ENCODE measurements at regions not wholly inside any gene's neighbourhood (a gene's known extent, or its start where the extent isn't known, plus 50 kb on each side); places are given as distances from the start of the nearest gene placed in this dataset.

DNA sequence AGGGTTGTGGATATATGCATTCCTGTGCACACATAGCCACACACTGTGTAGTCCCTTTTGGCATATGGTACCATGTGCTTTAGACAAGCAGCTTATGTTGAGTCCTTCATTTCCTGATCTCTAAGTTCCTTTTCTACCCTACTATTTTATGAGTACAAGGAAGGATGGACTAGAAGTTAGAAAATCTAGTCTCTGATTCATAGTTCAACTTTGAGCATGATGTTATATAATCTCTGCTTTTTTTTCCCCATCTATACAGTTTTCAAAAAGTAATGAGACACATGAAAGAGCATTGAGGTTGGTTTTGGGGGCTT, 123.6 kb downstream of the PLEKHG1 start:
- Histone ChIP-seq H3K4me3 (ENCODE audit: low read depth, low read length) (no peak overlapping the region), H3K27ac (ENCODE audit: low read depth) (no peak overlapping the region), H3K36me3 (ENCODE audit: insufficient read depth) (no peaks in the 10 kb centered on the region), H3K4me1 (ENCODE audit: insufficient read depth) (no peaks in the 10 kb centered on the region)
- no peak for DNase-seq (ENCODE audit: extremely low spot score)

DNA sequence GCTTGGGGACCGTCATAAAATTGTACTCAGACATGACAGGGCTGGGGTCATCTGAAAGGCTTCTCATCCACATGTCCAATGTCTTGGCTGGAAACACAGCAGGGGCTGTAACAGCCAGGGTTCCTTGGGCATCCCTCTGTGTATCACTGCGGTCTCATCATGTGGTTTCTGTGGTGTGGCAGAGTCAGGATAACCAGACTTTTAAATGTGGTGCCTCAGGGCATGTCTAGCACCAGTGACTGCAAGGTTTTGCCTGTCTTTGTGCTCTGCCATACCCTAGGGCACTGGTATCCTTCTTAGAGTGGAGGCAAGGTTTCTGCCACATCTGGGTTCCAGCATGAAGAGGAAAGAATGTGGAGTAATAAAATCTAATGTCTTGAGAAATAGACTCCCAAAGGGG, 124.2 kb downstream of the PLEKHG1 start:
- no peak for DNase-seq (ENCODE audit: extremely low spot score)
- H3K4me1 ChIP-seq (ENCODE audit: insufficient read depth), result no peaks in the 10 kb centered on the region
- no peak overlapping the region for H3K27ac ChIP-seq (ENCODE audit: low read depth)
- WGBS, result 75% methylated on average over 2 of the region's 2 CpGs
- no peak overlapping the region for H3K4me3 ChIP-seq (ENCODE audit: low read depth, low read length)
- no peaks in the 10 kb centered on the region for H3K36me3 ChIP-seq (ENCODE audit: insufficient read depth)

DNA sequence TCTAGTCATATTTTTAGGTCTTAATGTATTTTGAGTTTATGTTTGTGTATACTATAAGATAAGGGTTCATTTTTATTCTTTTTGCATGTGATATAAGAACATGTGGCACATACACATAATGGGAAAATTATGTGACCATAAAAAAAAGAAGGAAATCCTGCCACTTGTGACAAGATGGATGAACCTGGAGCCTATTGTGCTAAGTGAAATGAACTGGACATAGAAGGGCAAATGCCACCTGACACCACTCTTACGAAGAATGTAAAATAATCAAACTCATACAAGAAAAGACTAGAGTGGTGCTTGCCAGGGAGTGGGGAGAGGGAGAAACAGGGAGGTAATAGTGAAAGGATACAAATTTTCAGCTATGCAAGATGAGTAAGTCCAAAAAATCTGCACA, 126.1 kb downstream of the PLEKHG1 start:
- no peaks in the 10 kb centered on the region for H3K4me1 ChIP-seq (ENCODE audit: insufficient read depth)
- H3K27ac ChIP-seq (ENCODE audit: low read depth), result no peak overlapping the region
- no peak overlapping the region for H3K4me3 ChIP-seq (ENCODE audit: low read depth, low read length)
- no peak for DNase-seq (ENCODE audit: extremely low spot score)
- H3K36me3 ChIP-seq (ENCODE audit: insufficient read depth), result no peaks in the 10 kb centered on the region
- 86% methylated on average over 1 of the region's 1 CpG for WGBS

DNA sequence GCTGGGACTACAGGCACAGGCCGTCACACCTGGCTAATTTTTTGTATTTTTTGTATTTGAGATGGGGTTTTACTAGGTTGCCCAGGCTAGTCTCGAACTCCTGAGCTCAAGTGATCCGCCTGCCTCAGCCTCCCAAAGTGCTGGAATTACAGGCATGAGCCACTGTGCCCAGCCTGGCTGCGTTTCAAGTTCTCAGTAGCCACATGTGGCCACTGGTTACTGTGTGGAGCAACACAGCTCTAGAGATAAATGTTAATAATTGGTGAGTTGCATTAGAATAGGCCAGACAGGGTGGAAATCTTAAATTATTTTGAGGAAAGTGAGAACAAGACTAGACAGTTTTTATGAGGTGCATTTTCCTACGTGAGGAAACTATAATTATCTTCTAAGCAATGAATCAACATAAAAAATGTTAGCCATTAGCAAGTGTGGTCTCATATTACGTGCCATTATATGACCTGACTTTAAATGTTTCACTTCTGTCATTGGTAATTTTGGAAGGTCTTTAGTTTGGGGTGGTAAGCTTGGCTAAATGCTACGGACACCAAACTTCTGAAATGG, 129.6 kb downstream of the PLEKHG1 start:
- Histone ChIP-seq H3K36me3 (ENCODE audit: insufficient read depth) (no peaks in the 10 kb centered on the region), H3K4me1 (ENCODE audit: insufficient read depth) (no peaks in the 10 kb centered on the region), H3K4me3 (ENCODE audit: low read depth, low read length) (no peak overlapping the region), H3K27ac (ENCODE audit: low read depth) (no peak overlapping the region)
- DNase-seq (ENCODE audit: extremely low spot score), result no peak
- WGBS, result 92% methylated on average over 7 of the region's 7 CpGs

DNA sequence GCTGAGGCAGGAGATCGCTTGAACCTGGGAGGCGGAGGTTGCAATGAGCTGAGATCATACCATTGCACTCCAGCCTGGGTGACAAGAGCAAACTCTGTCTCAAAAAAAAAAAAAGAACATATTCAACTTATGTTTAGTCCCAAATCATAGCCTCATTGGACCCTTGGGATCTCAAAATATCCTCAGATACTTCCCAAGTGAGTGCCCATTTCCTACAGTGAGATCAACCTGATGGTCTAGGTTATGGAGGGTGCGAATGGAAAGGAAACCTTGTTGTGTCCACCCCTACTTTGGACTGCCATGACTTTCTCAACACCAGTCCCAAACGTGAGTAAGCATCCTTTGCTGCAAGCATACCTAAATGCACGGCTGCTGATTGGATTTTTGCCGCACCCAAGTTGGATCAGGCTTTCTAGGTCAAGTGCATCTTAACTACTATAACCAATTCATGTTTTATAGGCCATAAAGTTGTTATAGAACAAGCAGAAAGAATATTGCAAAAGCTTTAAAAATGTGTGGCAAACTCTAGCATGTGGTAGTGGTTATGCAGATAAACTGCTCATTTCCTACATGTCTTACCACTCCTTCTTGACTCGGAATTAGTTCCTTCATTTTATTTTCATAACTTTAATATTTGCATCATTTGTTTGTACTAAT, 131.2 kb downstream of the PLEKHG1 start:
- H3K27ac ChIP-seq (ENCODE audit: low read depth), result no peak overlapping the region
- DNase-seq (ENCODE audit: extremely low spot score), result no peak
- WGBS, result 82% methylated on average over 7 of the region's 7 CpGs

DNA sequence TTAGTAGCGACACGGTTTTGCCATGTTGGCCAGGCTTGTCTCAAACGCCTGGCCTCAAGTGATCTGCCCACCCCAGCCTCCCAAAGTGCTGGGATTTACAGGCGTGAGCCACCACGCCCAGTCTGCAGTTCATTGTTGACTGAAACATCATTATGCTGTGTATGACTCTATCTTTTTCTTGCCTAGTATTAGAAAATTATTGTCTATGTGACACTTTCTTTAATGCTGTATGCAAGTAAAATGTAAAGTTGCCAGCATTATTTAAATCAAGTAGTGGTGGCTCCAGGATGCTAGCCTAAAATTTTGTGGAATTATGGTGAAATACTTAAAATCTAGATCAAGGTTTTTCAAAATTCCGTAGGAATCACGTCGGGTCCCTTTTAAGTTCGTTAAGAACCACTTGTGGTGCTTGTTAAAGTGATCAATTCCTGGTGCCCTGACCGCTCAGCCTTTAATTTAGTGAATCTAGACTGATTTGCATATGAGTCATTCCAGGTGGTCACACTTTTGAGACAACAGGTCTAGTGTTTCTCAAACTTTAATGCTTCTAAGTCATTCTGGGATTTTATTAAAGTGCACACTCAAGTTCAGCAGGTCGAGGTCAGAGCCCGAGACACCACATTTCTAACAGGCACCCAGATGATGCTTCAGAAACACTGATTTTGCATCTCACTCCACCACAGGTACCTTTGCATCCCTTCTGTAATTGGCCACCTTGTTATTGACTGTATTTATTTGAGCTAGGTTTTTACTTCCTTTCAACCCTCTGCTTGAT, 132.6 kb upstream of the MTHFD1L start:
- no peak overlapping the region for H3K4me3 ChIP-seq (ENCODE audit: low read depth, low read length)
- no peak overlapping the region for H3K27ac ChIP-seq (ENCODE audit: low read depth)
- DNase-seq (ENCODE audit: extremely low spot score), result no peak
- H3K4me1 ChIP-seq (ENCODE audit: insufficient read depth), result no peaks in the 10 kb centered on the region
- H3K36me3 ChIP-seq (ENCODE audit: insufficient read depth), result no peaks in the 10 kb centered on the region
- 93% methylated on average over 12 of the region's 12 CpGs for WGBS

More for the DNA sequence above, 131.2 kb downstream of the PLEKHG1 start:
- no peak overlapping the region for H3K4me3 ChIP-seq (ENCODE audit: low read depth, low read length)
- H3K4me1 ChIP-seq (ENCODE audit: insufficient read depth), result no peaks in the 10 kb centered on the region
- no peaks in the 10 kb centered on the region for H3K36me3 ChIP-seq (ENCODE audit: insufficient read depth)

DNA sequence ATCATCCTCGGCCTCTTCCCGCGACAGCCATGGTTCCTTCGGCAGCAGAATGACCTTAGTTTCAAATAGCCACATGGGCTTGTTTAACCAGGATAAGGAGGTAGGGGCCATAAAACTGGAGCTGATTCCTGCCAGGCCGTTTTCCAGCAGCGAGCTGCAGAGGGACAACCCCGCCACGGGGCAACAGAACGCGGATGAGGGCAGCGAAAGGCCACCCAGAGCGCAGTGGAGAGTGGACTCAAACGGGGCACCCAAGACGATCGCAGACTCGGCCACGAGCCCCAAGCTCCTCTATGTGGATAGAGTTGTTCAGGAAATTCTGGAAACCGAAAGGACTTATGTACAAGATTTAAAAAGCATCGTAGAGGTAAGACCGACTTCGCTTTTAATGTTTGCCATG, 131.8 kb upstream of the MTHFD1L start:
- DNase-seq (ENCODE audit: extremely low spot score), result no peak
- WGBS, result 93% methylated on average over 21 of the region's 21 CpGs
- H3K27ac ChIP-seq (ENCODE audit: low read depth), result no peak overlapping the region
- no peak overlapping the region for H3K4me3 ChIP-seq (ENCODE audit: low read depth, low read length)
- no peaks in the 10 kb centered on the region for H3K4me1 ChIP-seq (ENCODE audit: insufficient read depth)
- H3K36me3 ChIP-seq (ENCODE audit: insufficient read depth), result no peaks in the 10 kb centered on the region

DNA sequence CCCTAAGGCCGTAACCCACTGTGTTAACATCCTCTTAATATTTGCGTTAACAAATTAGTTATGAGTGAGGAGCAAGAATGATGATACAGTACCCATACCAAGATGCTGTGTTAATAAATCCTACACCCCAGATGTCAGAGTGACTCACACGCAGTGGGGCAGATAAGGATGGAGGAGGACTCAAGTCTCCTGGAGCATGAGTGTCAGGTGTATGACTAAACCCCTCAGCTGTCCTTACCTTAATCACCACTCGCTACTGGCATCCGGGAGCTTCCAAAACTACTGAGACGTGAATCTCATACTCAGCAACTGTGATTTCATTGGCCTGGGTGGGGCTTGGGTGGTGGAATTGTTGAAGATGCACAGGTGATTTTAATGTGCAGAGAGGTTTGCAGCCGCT, 131.3 kb upstream of the MTHFD1L start:
- 94% methylated on average over 7 of the region's 7 CpGs for WGBS
- no peak for DNase-seq (ENCODE audit: extremely low spot score)
- no peaks in the 10 kb centered on the region for H3K36me3 ChIP-seq (ENCODE audit: insufficient read depth)

DNA sequence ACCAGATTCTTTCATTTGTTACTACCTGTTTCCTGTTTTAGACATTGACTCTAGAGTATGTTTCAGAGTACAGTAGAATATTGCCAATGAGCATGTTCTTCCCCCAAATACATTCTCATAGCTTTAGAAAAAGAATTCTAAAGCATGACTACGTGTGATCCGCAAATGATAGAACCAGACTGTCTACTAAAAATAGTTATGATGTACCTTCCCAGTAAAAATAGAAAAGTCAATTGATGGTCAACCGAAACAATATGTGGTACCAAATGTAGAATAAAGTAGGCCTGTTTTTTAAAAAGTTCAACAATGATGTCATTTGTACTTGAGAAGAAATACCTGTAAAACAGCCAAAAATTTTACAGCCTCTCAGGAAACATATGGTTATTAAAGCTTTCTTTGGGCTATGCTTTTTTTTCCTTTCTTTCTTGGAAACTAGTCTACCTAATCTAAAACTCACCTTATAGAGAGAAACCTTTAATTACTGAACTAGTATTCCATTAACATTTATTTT, 130.1 kb upstream of the MTHFD1L start:
- no peak for DNase-seq (ENCODE audit: extremely low spot score)

More for the DNA sequence above, 131.3 kb upstream of the MTHFD1L start:
- Histone ChIP-seq H3K4me3 (ENCODE audit: low read depth, low read length) (no peak overlapping the region), H3K27ac (ENCODE audit: low read depth) (no peak overlapping the region), H3K4me1 (ENCODE audit: insufficient read depth) (no peaks in the 10 kb centered on the region)

DNA sequence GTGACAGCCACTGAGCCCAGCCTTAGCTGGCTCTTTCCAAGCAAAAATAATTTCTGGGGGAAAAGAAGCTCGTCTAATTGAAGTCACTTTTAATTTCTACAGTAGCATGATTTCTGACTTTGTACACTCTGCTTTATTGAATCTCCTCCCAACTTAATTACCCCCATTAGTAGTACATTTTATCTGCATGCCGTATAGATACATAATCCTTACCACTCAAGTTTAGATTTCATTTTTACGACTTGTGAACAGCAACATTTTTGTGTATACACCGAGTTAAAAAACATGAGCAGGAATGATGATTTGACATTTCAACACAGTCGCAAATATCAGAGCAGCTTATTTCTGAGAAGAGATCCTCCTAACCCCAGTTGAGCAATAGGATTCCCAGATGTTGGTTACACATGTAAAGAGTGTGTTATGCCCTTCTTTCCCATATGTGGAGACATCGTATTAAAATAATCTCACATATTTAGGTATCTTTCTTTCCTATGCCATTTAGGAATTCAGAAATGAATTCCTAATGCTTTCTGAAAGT, 127.3 kb upstream of the MTHFD1L start:
- no peak overlapping the region for H3K27ac ChIP-seq (ENCODE audit: low read depth)

More for the DNA sequence above, 130.1 kb upstream of the MTHFD1L start:
- Histone ChIP-seq H3K27ac (ENCODE audit: low read depth) (no peak overlapping the region), H3K4me1 (ENCODE audit: insufficient read depth) (no peaks in the 10 kb centered on the region), H3K36me3 (ENCODE audit: insufficient read depth) (no peaks in the 10 kb centered on the region), H3K4me3 (ENCODE audit: low read depth, low read length) (no peak overlapping the region)
- WGBS, result 76% methylated on average over 3 of the region's 3 CpGs

DNA sequence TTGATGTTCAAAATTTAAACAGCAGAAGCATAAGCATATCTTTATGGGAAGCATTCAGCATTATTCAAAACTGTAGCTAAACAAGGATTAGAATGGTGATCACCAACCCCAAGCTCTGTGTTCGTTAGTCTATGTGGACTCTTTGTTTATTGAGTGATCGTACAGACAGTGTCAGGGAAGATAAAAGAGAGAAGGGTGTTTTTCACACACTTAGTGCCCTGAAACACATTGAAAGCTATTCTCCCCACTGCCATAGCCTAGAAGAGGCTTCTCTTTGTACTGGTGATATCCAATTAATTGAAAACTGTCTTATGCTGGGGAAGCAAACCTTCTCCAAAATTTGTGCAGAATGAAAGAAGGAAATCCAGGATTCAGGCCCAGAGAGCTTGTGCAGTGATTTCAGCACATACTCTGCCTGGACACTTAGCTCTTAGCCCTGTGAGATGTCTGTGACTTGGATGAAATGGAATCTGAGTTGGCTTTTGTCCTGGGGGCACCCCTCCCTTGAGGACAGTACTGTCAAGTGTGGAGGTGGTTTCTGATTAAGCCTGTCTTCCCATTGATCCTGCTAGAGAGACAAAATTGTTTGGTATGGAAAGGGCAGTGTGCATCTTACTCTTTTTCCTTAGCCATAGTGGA, 125.7 kb upstream of the MTHFD1L start:
- peaks cover 2% of the 10 kb centered on the region for H3K36me3 ChIP-seq (ENCODE audit: insufficient read depth)
- no peak overlapping the region for H3K27ac ChIP-seq (ENCODE audit: low read depth)
- no peak overlapping the region for H3K4me3 ChIP-seq (ENCODE audit: low read depth, low read length)
- no peak for DNase-seq (ENCODE audit: extremely low spot score)
- no peaks in the 10 kb centered on the region for H3K4me1 ChIP-seq (ENCODE audit: insufficient read depth)
- 66% methylated on average over 2 of the region's 2 CpGs for WGBS

More for the DNA sequence above, 127.3 kb upstream of the MTHFD1L start:
- WGBS, result 63% methylated on average over 6 of the region's 6 CpGs
- DNase-seq (ENCODE audit: extremely low spot score), result no peak
- Histone ChIP-seq H3K4me1 (ENCODE audit: insufficient read depth) (no peaks in the 10 kb centered on the region), H3K36me3 (ENCODE audit: insufficient read depth) (no peaks in the 10 kb centered on the region), H3K4me3 (ENCODE audit: low read depth, low read length) (no peak overlapping the region)

DNA sequence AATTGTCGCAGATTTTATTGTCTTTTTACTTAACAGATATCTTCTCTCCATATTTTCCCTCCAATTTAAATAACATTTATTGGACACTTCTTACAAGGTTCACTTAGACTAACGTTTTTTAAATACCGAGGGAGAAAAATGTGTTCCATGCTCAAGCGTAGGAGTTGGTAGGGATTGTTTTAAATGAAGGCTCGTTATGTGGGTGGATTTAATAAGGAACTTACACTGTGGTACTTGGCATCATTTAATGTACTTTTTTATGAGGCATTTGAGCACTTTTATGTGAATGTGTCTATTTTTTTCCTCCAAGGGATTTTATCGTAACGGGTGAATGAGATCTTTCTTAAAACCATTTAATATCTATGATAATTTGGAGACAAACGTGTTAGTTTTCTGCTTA, 125.0 kb upstream of the MTHFD1L start:
- 63% methylated on average over 8 of the region's 8 CpGs for WGBS
- peaks cover 2% of the 10 kb centered on the region for H3K36me3 ChIP-seq (ENCODE audit: insufficient read depth)
- no peak overlapping the region for H3K27ac ChIP-seq (ENCODE audit: low read depth)
- no peaks in the 10 kb centered on the region for H3K4me1 ChIP-seq (ENCODE audit: insufficient read depth)
- no peak overlapping the region for H3K4me3 ChIP-seq (ENCODE audit: low read depth, low read length)
- DNase-seq (ENCODE audit: extremely low spot score), result no peak

DNA sequence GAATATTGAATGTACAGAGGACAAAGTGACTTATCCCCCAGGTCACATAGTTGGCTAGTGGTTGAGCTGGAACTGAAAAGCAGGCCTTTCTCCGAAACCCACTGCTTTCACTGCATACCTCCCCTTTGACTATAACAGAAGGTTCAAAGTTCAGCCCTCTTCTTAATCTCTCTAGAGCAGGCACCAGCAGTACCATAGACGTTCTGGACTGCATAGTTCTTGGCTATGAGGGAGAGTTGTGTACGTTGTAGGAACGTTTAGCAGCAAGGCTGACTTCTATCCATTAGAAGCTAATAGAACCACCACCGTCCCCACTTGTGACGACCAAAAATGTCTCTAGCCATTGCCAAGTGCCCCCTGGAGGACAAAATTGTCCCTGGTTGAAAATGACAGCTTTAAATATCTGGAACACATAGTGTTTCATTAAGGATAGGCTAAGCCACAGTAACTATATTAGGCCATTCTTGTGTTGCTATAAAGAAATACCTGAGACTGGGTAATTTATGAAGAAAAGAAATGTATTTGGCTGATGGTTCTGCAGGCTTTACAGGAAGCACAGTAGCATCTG, 123.8 kb upstream of the MTHFD1L start:
- peaks cover 2% of the 10 kb centered on the region for H3K36me3 ChIP-seq (ENCODE audit: insufficient read depth)
- H3K4me3 ChIP-seq (ENCODE audit: low read depth, low read length), result no peak overlapping the region
- H3K4me1 ChIP-seq (ENCODE audit: insufficient read depth), result no peaks in the 10 kb centered on the region
- DNase-seq (ENCODE audit: extremely low spot score), result no peak
- no peak overlapping the region for H3K27ac ChIP-seq (ENCODE audit: low read depth)
- 65% methylated on average over 6 of the region's 6 CpGs for WGBS
